HepG2 (cell line): ENCODE measurements at regions not wholly inside any gene's neighbourhood (a gene's known extent, or its start where the extent isn't known, plus 50 kb on each side); places are given as distances from the start of the nearest gene placed in this dataset.

Experiments used
- CBFB ChIP-seq: sonication (generic); formaldehyde crosslinking; IDR thresholded peaks from 2 replicates; pipeline ENCODE4 v1.4.0; 2020; ENCODE audit warnings: missing genetic modification reagents
- GABPA ChIP-seq, 2 experiments: IDR thresholded peaks; 2 replicates each; pipeline ENCODE4 v1.6.1; 2011 to 2016; ENCODE audit warnings: low read depth in 2 of 2, low read length in 1 of 2, missing biosample characterization in 1 of 2, missing genetic modification characterization in 1 of 2
- TAF15 ChIP-seq: fragments of 200-400 bp; formaldehyde crosslinking; IDR thresholded peaks from one replicate; pipeline ENCODE4 v1.6.1; 2018; ENCODE audit warnings: mild to moderate bottlenecking, low read depth, low read length; ENCODE audit not compliant: poor library complexity, severe bottlenecking
- TP53 ChIP-seq: sonication (generic); formaldehyde crosslinking; conservative IDR thresholded peaks from 2 replicates; pipeline ENCODE4 v1.4.0; 2020; ENCODE audit warnings: missing genetic modification reagents
- ZNF180 ChIP-seq: sonication (generic); formaldehyde crosslinking; IDR thresholded peaks from 2 replicates; pipeline ENCODE4 v1.4.0; 2020; ENCODE audit warnings: low read depth, missing genetic modification reagents, borderline replicate concordance
- ZNF329 ChIP-seq: sonication (generic); formaldehyde crosslinking; IDR thresholded peaks from 2 replicates; pipeline ENCODE4 v1.9.0; 2021; ENCODE audit warnings: low read depth, mild to moderate bottlenecking, missing genetic modification reagents
- ZNF367 ChIP-seq: sonication (generic); formaldehyde crosslinking; IDR thresholded peaks from 2 replicates; pipeline ENCODE4 v1.4.0; 2020; ENCODE audit warnings: missing genetic modification reagents, borderline replicate concordance
- ZNF660 ChIP-seq: sonication (generic); formaldehyde crosslinking; IDR thresholded peaks from 2 replicates; pipeline ENCODE4 v1.5.1; 2020; ENCODE audit warnings: mild to moderate bottlenecking, low read depth, missing genetic modification reagents, borderline replicate concordance
- ZNF775 ChIP-seq: sonication (generic); formaldehyde crosslinking; IDR thresholded peaks from 2 replicates; pipeline ENCODE4 v1.4.0; 2020; ENCODE audit warnings: missing genetic modification reagents, mild to moderate bottlenecking, moderate library complexity, borderline replicate concordance
- TF ChIP-seq, protein P1 (sequence below): sonication (generic); formaldehyde crosslinking; IDR thresholded peaks from 2 replicates; pipeline ENCODE4 v1.4.0; 2020; ENCODE audit warnings: missing genetic modification reagents, borderline replicate concordance
- TF ChIP-seq, protein P2 (sequence below): sonication (generic); formaldehyde crosslinking; IDR thresholded peaks from 2 replicates; pipeline ENCODE4 v1.4.0; 2020; ENCODE audit warnings: missing genetic modification reagents, borderline replicate concordance
- TF ChIP-seq, protein P3 (sequence below): sonication (generic); formaldehyde crosslinking; IDR thresholded peaks from 2 replicates; pipeline ENCODE4 v1.4.0; 2020; ENCODE audit warnings: missing genetic modification reagents
- TF ChIP-seq, protein P4 (sequence below): sonication (generic); formaldehyde crosslinking; IDR thresholded peaks from 2 replicates; pipeline ENCODE4 v1.5.0; 2020; ENCODE audit warnings: missing genetic modification reagents, mild to moderate bottlenecking, borderline replicate concordance
- TF ChIP-seq, protein P5 (sequence below): sonication (generic); formaldehyde crosslinking; IDR thresholded peaks from 2 replicates; pipeline ENCODE4 v1.4.0; 2020; ENCODE audit warnings: missing genetic modification reagents

DNA sequence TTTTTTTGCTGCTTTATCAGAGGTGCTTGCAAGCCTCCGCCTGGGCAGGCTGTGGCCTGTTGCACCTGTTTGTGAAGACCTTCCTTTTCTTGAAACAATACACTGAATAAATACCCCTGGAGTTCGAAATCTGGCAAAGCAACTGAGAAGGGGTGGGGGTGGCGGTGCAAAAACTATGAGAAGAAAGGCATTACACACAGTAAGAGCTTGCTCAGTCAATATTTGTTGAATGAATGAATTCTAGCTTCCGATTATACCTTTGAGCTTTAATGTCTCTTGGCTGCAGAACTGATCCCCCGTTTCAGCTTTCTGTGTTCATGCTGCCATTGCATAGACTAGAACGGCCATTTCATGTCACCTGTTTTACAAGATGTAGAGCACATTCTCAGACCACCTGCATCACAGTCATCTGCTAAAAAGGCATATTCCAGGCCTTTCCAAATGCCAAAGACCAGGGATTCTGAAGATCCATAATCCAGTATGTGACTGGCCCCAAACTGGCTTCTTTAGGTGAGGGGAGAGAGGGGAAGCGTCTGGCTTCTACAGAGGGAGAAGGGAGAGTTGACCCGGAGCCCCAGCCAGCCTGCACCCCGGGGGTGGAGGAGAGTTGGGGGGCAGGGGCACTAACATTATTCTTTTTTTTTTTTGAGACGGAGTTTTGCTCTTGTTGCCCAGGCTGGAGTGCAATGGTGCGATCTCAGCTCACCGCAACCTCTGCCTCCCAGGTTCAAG is 111.5 kb downstream of the ETS2 start (continued):
- TF ChIP-seq ZNF367 (no peak), CBFB (CRISPR knock-in tag) (no peak), ZNF660 (CRISPR knock-in tag) (no peak), ZNF329 (CRISPR knock-in tag) (no peak), TP53 (CRISPR knock-in tag) (no peak), TAF15 (no peak), GABPA (IDR thresholded peaks at IDR 0.05; ENCODE audit: low read depth, low read length) (no peak), GABPA (CRISPR knock-in tag; IDR thresholded peaks at IDR 0.05; ENCODE audit: low read depth) (peak; percentile 35), ZNF775 (CRISPR knock-in tag) (no peak), ZNF180 (CRISPR knock-in tag) (no peak)
- TF ChIP-seq, protein P1, sequence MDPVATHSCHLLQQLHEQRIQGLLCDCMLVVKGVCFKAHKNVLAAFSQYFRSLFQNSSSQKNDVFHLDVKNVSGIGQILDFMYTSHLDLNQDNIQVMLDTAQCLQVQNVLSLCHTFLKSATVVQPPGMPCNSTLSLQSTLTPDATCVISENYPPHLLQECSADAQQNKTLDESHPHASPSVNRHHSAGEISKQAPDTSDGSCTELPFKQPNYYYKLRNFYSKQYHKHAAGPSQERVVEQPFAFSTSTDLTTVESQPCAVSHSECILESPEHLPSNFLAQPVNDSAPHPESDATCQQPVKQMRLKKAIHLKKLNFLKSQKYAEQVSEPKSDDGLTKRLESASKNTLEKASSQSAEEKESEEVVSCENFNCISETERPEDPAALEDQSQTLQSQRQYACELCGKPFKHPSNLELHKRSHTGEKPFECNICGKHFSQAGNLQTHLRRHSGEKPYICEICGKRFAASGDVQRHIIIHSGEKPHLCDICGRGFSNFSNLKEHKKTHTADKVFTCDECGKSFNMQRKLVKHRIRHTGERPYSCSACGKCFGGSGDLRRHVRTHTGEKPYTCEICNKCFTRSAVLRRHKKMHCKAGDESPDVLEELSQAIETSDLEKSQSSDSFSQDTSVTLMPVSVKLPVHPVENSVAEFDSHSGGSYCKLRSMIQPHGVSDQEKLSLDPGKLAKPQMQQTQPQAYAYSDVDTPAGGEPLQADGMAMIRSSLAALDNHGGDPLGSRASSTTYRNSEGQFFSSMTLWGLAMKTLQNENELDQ (CRISPR knock-in tag): no peak
- TF ChIP-seq, protein P2, sequence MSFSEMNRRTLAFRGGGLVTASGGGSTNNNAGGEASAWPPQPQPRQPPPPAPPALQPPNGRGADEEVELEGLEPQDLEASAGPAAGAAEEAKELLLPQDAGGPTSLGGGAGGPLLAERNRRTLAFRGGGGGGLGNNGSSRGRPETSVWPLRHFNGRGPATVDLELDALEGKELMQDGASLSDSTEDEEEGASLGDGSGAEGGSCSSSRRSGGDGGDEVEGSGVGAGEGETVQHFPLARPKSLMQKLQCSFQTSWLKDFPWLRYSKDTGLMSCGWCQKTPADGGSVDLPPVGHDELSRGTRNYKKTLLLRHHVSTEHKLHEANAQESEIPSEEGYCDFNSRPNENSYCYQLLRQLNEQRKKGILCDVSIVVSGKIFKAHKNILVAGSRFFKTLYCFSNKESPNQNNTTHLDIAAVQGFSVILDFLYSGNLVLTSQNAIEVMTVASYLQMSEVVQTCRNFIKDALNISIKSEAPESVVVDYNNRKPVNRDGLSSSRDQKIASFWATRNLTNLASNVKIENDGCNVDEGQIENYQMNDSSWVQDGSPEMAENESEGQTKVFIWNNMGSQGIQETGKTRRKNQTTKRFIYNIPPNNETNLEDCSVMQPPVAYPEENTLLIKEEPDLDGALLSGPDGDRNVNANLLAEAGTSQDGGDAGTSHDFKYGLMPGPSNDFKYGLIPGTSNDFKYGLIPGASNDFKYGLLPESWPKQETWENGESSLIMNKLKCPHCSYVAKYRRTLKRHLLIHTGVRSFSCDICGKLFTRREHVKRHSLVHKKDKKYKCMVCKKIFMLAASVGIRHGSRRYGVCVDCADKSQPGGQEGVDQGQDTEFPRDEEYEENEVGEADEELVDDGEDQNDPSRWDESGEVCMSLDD: no peak
- TF ChIP-seq, protein P3, sequence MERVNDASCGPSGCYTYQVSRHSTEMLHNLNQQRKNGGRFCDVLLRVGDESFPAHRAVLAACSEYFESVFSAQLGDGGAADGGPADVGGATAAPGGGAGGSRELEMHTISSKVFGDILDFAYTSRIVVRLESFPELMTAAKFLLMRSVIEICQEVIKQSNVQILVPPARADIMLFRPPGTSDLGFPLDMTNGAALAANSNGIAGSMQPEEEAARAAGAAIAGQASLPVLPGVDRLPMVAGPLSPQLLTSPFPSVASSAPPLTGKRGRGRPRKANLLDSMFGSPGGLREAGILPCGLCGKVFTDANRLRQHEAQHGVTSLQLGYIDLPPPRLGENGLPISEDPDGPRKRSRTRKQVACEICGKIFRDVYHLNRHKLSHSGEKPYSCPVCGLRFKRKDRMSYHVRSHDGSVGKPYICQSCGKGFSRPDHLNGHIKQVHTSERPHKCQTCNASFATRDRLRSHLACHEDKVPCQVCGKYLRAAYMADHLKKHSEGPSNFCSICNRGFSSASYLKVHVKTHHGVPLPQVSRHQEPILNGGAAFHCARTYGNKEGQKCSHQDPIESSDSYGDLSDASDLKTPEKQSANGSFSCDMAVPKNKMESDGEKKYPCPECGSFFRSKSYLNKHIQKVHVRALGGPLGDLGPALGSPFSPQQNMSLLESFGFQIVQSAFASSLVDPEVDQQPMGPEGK (CRISPR knock-in tag): peak; percentile 67
- TF ChIP-seq, protein P4, sequence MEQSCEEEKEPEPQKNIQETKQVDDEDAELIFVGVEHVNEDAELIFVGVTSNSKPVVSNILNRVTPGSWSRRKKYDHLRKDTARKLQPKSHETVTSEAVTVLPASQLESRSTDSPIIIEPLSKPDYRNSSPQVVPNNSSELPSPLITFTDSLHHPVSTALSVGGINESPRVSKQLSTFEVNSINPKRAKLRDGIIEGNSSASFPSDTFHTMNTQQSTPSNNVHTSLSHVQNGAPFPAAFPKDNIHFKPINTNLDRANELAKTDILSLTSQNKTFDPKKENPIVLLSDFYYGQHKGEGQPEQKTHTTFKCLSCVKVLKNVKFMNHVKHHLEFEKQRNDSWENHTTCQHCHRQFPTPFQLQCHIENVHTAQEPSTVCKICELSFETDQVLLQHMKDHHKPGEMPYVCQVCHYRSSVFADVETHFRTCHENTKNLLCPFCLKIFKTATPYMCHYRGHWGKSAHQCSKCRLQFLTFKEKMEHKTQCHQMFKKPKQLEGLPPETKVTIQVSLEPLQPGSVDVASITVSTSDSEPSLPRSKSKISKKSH (CRISPR knock-in tag): no peak
- TF ChIP-seq, protein P5, sequence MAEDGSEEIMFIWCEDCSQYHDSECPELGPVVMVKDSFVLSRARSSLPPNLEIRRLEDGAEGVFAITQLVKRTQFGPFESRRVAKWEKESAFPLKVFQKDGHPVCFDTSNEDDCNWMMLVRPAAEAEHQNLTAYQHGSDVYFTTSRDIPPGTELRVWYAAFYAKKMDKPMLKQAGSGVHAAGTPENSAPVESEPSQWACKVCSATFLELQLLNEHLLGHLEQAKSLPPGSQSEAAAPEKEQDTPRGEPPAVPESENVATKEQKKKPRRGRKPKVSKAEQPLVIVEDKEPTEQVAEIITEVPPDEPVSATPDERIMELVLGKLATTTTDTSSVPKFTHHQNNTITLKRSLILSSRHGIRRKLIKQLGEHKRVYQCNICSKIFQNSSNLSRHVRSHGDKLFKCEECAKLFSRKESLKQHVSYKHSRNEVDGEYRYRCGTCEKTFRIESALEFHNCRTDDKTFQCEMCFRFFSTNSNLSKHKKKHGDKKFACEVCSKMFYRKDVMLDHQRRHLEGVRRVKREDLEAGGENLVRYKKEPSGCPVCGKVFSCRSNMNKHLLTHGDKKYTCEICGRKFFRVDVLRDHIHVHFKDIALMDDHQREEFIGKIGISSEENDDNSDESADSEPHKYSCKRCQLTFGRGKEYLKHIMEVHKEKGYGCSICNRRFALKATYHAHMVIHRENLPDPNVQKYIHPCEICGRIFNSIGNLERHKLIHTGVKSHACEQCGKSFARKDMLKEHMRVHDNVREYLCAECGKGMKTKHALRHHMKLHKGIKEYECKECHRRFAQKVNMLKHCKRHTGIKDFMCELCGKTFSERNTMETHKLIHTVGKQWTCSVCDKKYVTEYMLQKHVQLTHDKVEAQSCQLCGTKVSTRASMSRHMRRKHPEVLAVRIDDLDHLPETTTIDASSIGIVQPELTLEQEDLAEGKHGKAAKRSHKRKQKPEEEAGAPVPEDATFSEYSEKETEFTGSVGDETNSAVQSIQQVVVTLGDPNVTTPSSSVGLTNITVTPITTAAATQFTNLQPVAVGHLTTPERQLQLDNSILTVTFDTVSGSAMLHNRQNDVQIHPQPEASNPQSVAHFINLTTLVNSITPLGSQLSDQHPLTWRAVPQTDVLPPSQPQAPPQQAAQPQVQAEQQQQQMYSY (CRISPR knock-in tag): no peak
